H1 (cell line): ENCODE measurements at regions not wholly inside any gene's neighbourhood (a gene's known extent, or its start where the extent isn't known, plus 50 kb on each side); places are given as distances from the start of the nearest gene placed in this dataset.

ENCODE experiments used
- CTCF ChIA-PET: fragments of 300-600 bp; sonication (Branson Sonifier 250); formaldehyde crosslinking; loops from one replicate; lab custom pipeline; 2021; ENCODE audit not compliant: partially characterized antibody; lab: Charles Lee
- POLR2A ChIA-PET: fragments of 300-600 bp; sonication (Branson Sonifier 250); formaldehyde crosslinking; loops from one replicate; lab custom pipeline; 2021; ENCODE audit warnings: inconsistent platforms; ENCODE audit not compliant: partially characterized antibody; lab: Charles Lee
- DNase-seq, 2 experiments: peaks; one replicate each; pipeline versions ENCODE4 v3.0.0 to v3.0.0-alpha.2; 2010 to 2022; ENCODE audit warnings: low spot score in 2 of 2, low read depth in 1 of 2, mixed read lengths in 1 of 2
- FAIRE-seq: peaks from 2 replicates; lab custom pipeline; 2011; peaks lifted over from hg19 to GRCh38; lab: Jason Lieb, UNC
- H2AFZ ChIP-seq: 2 replicates; pipeline ENCODE4 v1.8.1; 2012; ENCODE audit warnings: low read length, inconsistent platforms
- H2AK5ac ChIP-seq: 2 replicates; pipeline ENCODE4 v1.6.1; 2013; ENCODE audit warnings: low read depth, low read length
- H2BK120ac ChIP-seq: replicated peaks from 2 replicates; pipeline ENCODE3; 2013; ENCODE audit warnings: low read depth, low read length, inconsistent platforms
- H2BK12ac ChIP-seq: 2 replicates; pipeline ENCODE4 v1.6.1; 2013; ENCODE audit warnings: low read depth, low read length
- H2BK15ac ChIP-seq: 2 replicates; pipeline ENCODE4 v1.6.1; 2013; ENCODE audit warnings: low read length
- H2BK20ac ChIP-seq: 2 replicates; pipeline ENCODE4 v1.6.1; 2013; ENCODE audit warnings: low read length
- H2BK5ac ChIP-seq: 2 replicates; pipeline ENCODE4 v1.6.1; 2013; ENCODE audit warnings: low read depth, low read length
- H3K14ac ChIP-seq: 2 replicates; pipeline ENCODE4 v1.6.1; 2013; ENCODE audit warnings: inconsistent platforms; ENCODE audit not compliant: insufficient read length
- H3K18ac ChIP-seq: 2 replicates; pipeline ENCODE4 v1.6.1; 2013; ENCODE audit warnings: low read length; ENCODE audit errors: extremely low read depth
- H3K23ac ChIP-seq: 2 replicates; pipeline ENCODE4 v1.6.1; 2013; ENCODE audit warnings: inconsistent platforms; ENCODE audit not compliant: insufficient read length
- H3K23me2 ChIP-seq: 2 replicates; pipeline ENCODE4 v1.6.1; 2013; ENCODE audit warnings: low read depth, low read length
- H3K27ac ChIP-seq: 2 replicates; pipeline ENCODE4 v1.6.1; 2011; ENCODE audit warnings: low read depth, low read length, inconsistent platforms
- H3K27me3 ChIP-seq, 4 experiments: replicated peaks in 1 of 4; 1 replicate in 1 of 4; 2 replicates in 3 of 4; pipeline versions ENCODE4 v1.6.1 to v1.8.1; 2011 to 2013; ENCODE audit warnings: low read length in 3 of 4, mild to moderate bottlenecking in 3 of 4, inconsistent platforms in 2 of 4, mixed read lengths in 2 of 4, moderate library complexity in 1 of 4; ENCODE audit not compliant: control insufficient read depth in 3 of 4, insufficient read depth in 3 of 4; ENCODE audit errors: extremely low read depth in 1 of 4
- H3K36me3 ChIP-seq, 4 experiments: 2 replicates each; pipeline versions ENCODE4 v1.6.1 to v1.8.1; 2011 to 2013; ENCODE audit warnings: mild to moderate bottlenecking in 4 of 4, low read length in 3 of 4, moderate library complexity in 2 of 4, control low read depth in 1 of 4, inconsistent platforms in 1 of 4; ENCODE audit not compliant: insufficient read depth in 4 of 4, control insufficient read depth in 2 of 4
- H3K4ac ChIP-seq: replicated peaks from 2 replicates; pipeline ENCODE3; 2013; ENCODE audit warnings: low read length, low read depth, mixed read lengths, inconsistent platforms; ENCODE audit not compliant: insufficient read length
- H3K4me1 ChIP-seq, 4 experiments: replicated peaks in 1 of 4; 1 replicate in 1 of 4; 2 replicates in 3 of 4; pipeline versions ENCODE4 v1.6.1 to v1.8.1; 2011 to 2013; ENCODE audit warnings: low read length in 3 of 4, inconsistent platforms in 2 of 4, mixed read lengths in 1 of 4; ENCODE audit not compliant: insufficient read depth in 4 of 4, control insufficient read depth in 3 of 4
- H3K4me2 ChIP-seq, 2 experiments: 2 replicates each; pipeline versions ENCODE4 v1.6.1 to v1.8.1; 2011 to 2013; ENCODE audit warnings: low read depth in 2 of 2, low read length in 2 of 2, control low read depth in 1 of 2, inconsistent platforms in 1 of 2, mild to moderate bottlenecking in 1 of 2; ENCODE audit not compliant: insufficient read depth in 1 of 2
- H3K4me3 ChIP-seq, 4 experiments: fragments of 200-600, 300-600 bp in 1 of 4; sonication (generic), shearing (Covaris generic), sonication (Bioruptor Twin) in 1 of 4; 2 replicates each; pipeline versions ENCODE4 v1.5.1 to v1.8.1; 2011 to 2016; ENCODE audit warnings: low read length in 4 of 4, low read depth in 3 of 4, control low read depth in 2 of 4, inconsistent platforms in 2 of 4, mild to moderate bottlenecking in 2 of 4, mixed read lengths in 1 of 4, moderate library complexity in 1 of 4; ENCODE audit not compliant: insufficient read depth in 2 of 4; ENCODE audit errors: extremely low read depth in 1 of 4
- H3K56ac ChIP-seq: replicated peaks from 2 replicates; pipeline ENCODE3; 2013; ENCODE audit warnings: low read depth, mild to moderate bottlenecking, mixed read lengths, low read length, inconsistent platforms; ENCODE audit not compliant: insufficient read length
- H3K79me1 ChIP-seq: 2 replicates; pipeline ENCODE4 v1.6.1; 2013; ENCODE audit warnings: low read depth, low read length, control low read depth
- H3K79me2 ChIP-seq, 2 experiments: 2 replicates each; pipeline versions ENCODE4 v1.6.1 to v1.8.1; 2012 to 2013; ENCODE audit warnings: low read length in 2 of 2, mild to moderate bottlenecking in 2 of 2, inconsistent platforms in 1 of 2; ENCODE audit not compliant: insufficient read depth in 2 of 2, control insufficient read depth in 1 of 2
- H3K9ac ChIP-seq, 4 experiments: replicated peaks in 1 of 4; 1 replicate in 1 of 4; 2 replicates in 3 of 4; pipeline versions ENCODE4 v1.6.1 to v1.8.1; 2011 to 2013; ENCODE audit warnings: low read depth in 3 of 4, low read length in 3 of 4, control low read depth in 2 of 4, mild to moderate bottlenecking in 2 of 4, moderate library complexity in 2 of 4, inconsistent platforms in 1 of 4; ENCODE audit errors: extremely low read depth in 1 of 4
- H3K9me3 ChIP-seq, 2 experiments: 2 replicates each; pipeline versions ENCODE4 v1.6.1 to v1.8.1; 2012 to 2013; ENCODE audit warnings: mild to moderate bottlenecking in 2 of 2, moderate library complexity in 2 of 2, control low read depth in 1 of 2, inconsistent platforms in 1 of 2, low read depth in 1 of 2, low read length in 1 of 2, mixed read lengths in 1 of 2; ENCODE audit not compliant: insufficient read depth in 2 of 2
- H4K20me1 ChIP-seq, 2 experiments: replicated peaks in 1 of 2; 2 replicates each; pipeline versions ENCODE3 to v1.8.1; 2011 to 2013; ENCODE audit warnings: inconsistent platforms in 2 of 2, low read length in 2 of 2, mild to moderate bottlenecking in 1 of 2; ENCODE audit not compliant: insufficient read depth in 2 of 2, control insufficient read depth in 1 of 2
- H4K5ac ChIP-seq: 2 replicates; pipeline ENCODE4 v1.6.1; 2013; ENCODE audit warnings: low read length, low read depth, mixed read lengths, inconsistent platforms; ENCODE audit not compliant: insufficient read length
- H4K8ac ChIP-seq: 2 replicates; pipeline ENCODE4 v1.8.0; 2013; ENCODE audit warnings: mild to moderate bottlenecking, moderate library complexity, low read length, inconsistent platforms; ENCODE audit not compliant: insufficient read depth; ENCODE audit errors: extremely low read depth
- H4K91ac ChIP-seq: replicated peaks from 2 replicates; pipeline ENCODE3; 2013; ENCODE audit warnings: low read length, mixed read lengths, inconsistent platforms; ENCODE audit not compliant: insufficient read length
- EZH2 ChIP-seq: fragments of 200-600 bp; sonication (generic); IDR thresholded peaks from 2 replicates; pipeline ENCODE4 v1.7.1; 2012; ENCODE audit warnings: low read depth, mild to moderate bottlenecking, moderate library complexity, low read length, inconsistent platforms; ENCODE audit not compliant: severe bottlenecking
- WGBS, 2 experiments: shearing (Covaris generic) in 1 of 2; methylation state at CpG; one replicate each; pipeline versions ENCODE4 v1.1.6 to v1.1.7; 2013 to 2015; ENCODE audit warnings: low lambda C conversion rate in 2 of 2, mixed read lengths in 2 of 2, inconsistent platforms in 1 of 2, low coverage in 1 of 2, missing lambda C conversion rate in 1 of 2; ENCODE audit not compliant: insufficient replicate concordance in 2 of 2, insufficient coverage in 1 of 2, insufficient read length in 1 of 2; ENCODE audit errors: extremely low coverage in 1 of 2, missing lambda C conversion rate in 1 of 2; 5-methylcytosine and 5-hydroxymethylcytosine counted together

- 51% methylated on average over 10 of the region's 10 CpGs; no CpG with 5 or more reads in 1 of the 2 experiments for WGBS, 2 experiments
- Histone ChIP-seq H2BK12ac (peak overlapping the region; percentile 81; the same call in 1 of the 2 replicates), H3K9me3 (peaks cover 14 to 23% of the 10 kb centered on the region in 2 experiments; a peak in 3 of 4 replicates), H3K14ac (no peak overlapping the region), H3K9ac (no peak overlapping the region), H2BK20ac (no peak overlapping the region), H3K79me2 (no peaks in the 10 kb centered on the region), H4K91ac (no peak overlapping the region), H3K4ac (peak overlapping the region; percentile 93), H3K36me3 (no peaks in the 10 kb centered on the region; a peak in 3 of 8 replicates), H3K4me3 (no peak overlapping the region), H4K20me1 (peaks cover 0 to 8% of the 10 kb centered on the region in 2 experiments), H4K5ac (no peak overlapping the region), H3K18ac (peak overlapping the region; percentile 60), H2AFZ (no peak overlapping the region), H2AK5ac (no peak overlapping the region; the same call in 1 of the 2 replicates), H2BK5ac (peak overlapping the region; percentile 63; the same call in 1 of the 2 replicates), H3K79me1 (no peaks in the 10 kb centered on the region), H3K27ac (no peak overlapping the region), H4K8ac (no peak overlapping the region), H2BK15ac (0 out of 2 replicates have a peak overlapping the region, but pooled peaks have one; percentile 46), H3K23ac (no peak overlapping the region), H3K4me2 (peak overlapping the region; percentile 47 to 48), H3K56ac (no peak overlapping the region), H2BK120ac (peak overlapping the region; percentile 76), H3K23me2 (no peaks in the 10 kb centered on the region), H3K27me3 (peaks cover 18 to 64% (median 58%) of the 10 kb centered on the region in 4 experiments), H3K4me1 (peaks cover 0 to 35% (median 21%) of the 10 kb centered on the region in 4 experiments; a peak in 6 of 7 replicates)
- no peak for DNase-seq
- POLR2A ChIA-PET = interaction anchor here (0.7 to 1.5 kb wide), 2 partner anchors 19 to 59 kb away, joined by 3 to 4 read pairs; no protein-coding TSS in a partner anchor
- FAIRE-seq = no peak
- CTCF ChIA-PET = interaction anchor here (0.9 to 5.8 kb wide), 6 partner anchors 15 to 276 kb away, joined by 3 to 43 read pairs (median 5); no protein-coding TSS in a partner anchor
- TF ChIP-seq EZH2 = no peak
These were observed 60.4 kb upstream of the FBRSL1 start for GRCh38 chr12:132429602-132429945.
